ENCODE measurements at regions not wholly inside any gene's neighbourhood (a gene's known extent, or its start where the extent isn't known, plus 50 kb on each side); places are given as distances from the start of the nearest gene placed in this dataset.
"Not testable (repeated sequence)": the region's sequence is repeated elsewhere in the genome, so short reads cannot be mapped to it uniquely, and the experiment has no call there.

GRCh38 chr5:174560861-174561260, 163.5 kb upstream of the MSX2 start:
- no peak for TF ChIP-seq MAX (IDR thresholded peaks at IDR 0.05; ENCODE audit: low read depth, low read length)
- no peak for DNase-seq (ENCODE audit: low read depth)
- no peak overlapping the region for H3K4me3 ChIP-seq (ENCODE audit: low read depth, low read length)

DNA sequence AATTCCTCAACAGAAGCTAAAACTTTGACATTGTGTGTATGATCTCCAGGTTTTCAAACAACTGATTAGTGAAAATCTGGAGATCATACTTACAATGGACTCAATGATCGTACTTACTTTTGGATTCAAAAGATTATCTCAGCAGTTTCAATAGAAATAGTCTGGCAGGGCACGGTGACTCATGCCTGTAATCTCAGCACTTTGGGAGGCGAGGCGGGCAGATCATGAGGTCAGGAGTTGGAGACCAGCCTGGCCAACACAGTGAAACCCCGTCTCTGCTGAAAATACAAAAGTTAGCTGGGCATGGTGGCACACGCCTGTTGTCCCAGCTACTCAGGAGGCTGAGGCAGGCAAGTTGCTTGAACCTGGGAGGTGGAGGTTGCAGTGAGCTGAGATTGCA, 161.3 kb upstream of the MSX2 start:
- H3K4me3 ChIP-seq (ENCODE audit: low read depth, low read length); DNase-seq (ENCODE audit: low read depth): not testable (repeated sequence)

- DNase-seq (ENCODE audit: low read depth), result no peak
- H3K4me3 ChIP-seq (ENCODE audit: low read depth, low read length), result no peak overlapping the region
- TF ChIP-seq MAX (IDR thresholded peaks at IDR 0.05; ENCODE audit: low read depth, low read length) (no peak), POLR2A (IDR thresholded peaks at IDR 0.05; ENCODE audit: extremely low read depth, insufficient read length) (no peak), MYC (IDR thresholded peaks at IDR 0.05; ENCODE audit: low read depth, low read length) (no peak)
- TF ChIP-seq, protein P1, sequence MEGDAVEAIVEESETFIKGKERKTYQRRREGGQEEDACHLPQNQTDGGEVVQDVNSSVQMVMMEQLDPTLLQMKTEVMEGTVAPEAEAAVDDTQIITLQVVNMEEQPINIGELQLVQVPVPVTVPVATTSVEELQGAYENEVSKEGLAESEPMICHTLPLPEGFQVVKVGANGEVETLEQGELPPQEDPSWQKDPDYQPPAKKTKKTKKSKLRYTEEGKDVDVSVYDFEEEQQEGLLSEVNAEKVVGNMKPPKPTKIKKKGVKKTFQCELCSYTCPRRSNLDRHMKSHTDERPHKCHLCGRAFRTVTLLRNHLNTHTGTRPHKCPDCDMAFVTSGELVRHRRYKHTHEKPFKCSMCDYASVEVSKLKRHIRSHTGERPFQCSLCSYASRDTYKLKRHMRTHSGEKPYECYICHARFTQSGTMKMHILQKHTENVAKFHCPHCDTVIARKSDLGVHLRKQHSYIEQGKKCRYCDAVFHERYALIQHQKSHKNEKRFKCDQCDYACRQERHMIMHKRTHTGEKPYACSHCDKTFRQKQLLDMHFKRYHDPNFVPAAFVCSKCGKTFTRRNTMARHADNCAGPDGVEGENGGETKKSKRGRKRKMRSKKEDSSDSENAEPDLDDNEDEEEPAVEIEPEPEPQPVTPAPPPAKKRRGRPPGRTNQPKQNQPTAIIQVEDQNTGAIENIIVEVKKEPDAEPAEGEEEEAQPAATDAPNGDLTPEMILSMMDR (IDR thresholded peaks at IDR 0.05; ENCODE audit: low read depth, low read length), result no peak
Observed at GRCh38 chr5:174563899-174564298, 160.5 kb upstream of the MSX2 start.

- no peak overlapping the region for H3K4me3 ChIP-seq (ENCODE audit: low read depth, low read length)
- no peak for DNase-seq (ENCODE audit: low read depth)
- TF ChIP-seq, protein P1 (IDR thresholded peaks at IDR 0.05; ENCODE audit: low read depth, low read length), result no peak
- TF ChIP-seq POLR2A (IDR thresholded peaks at IDR 0.05; ENCODE audit: extremely low read depth, insufficient read length), result no peak
- TF ChIP-seq MYC (IDR thresholded peaks at IDR 0.05; ENCODE audit: low read depth, low read length), result no peak
- TF ChIP-seq MAX (IDR thresholded peaks at IDR 0.05; ENCODE audit: low read depth, low read length), result no peak
Observed at GRCh38 chr5:174567506-174568141, 156.8 kb upstream of the MSX2 start.

GRCh38 chr5:174570662-174571061, 153.7 kb upstream of the MSX2 start:
- H3K4me3 ChIP-seq (ENCODE audit: low read depth, low read length), result no peak overlapping the region
- TF ChIP-seq MAX (IDR thresholded peaks at IDR 0.05; ENCODE audit: low read depth, low read length), result no peak
- TF ChIP-seq, protein P1 (IDR thresholded peaks at IDR 0.05; ENCODE audit: low read depth, low read length), result no peak
- no peak for DNase-seq (ENCODE audit: low read depth)

GRCh38 chr5:174571662-174572397, 152.6 kb upstream of the MSX2 start:
- TF ChIP-seq, protein P1 (IDR thresholded peaks at IDR 0.05; ENCODE audit: low read depth, low read length), result no peak
- TF ChIP-seq MYC (IDR thresholded peaks at IDR 0.05; ENCODE audit: low read depth, low read length) (no peak), MAX (IDR thresholded peaks at IDR 0.05; ENCODE audit: low read depth, low read length) (no peak), POLR2A (IDR thresholded peaks at IDR 0.05; ENCODE audit: extremely low read depth, insufficient read length) (no peak)
- no peak for DNase-seq (ENCODE audit: low read depth)
- no peak overlapping the region for H3K4me3 ChIP-seq (ENCODE audit: low read depth, low read length)
